ENCODE measurements at regions not wholly inside any gene's neighbourhood (a gene's known extent, or its start where the extent isn't known, plus 50 kb on each side); places are given as distances from the start of the nearest gene placed in this dataset.
A peak's percentile ranks its signal among the peaks of the same experiment; 100 is the strongest.

DNA sequence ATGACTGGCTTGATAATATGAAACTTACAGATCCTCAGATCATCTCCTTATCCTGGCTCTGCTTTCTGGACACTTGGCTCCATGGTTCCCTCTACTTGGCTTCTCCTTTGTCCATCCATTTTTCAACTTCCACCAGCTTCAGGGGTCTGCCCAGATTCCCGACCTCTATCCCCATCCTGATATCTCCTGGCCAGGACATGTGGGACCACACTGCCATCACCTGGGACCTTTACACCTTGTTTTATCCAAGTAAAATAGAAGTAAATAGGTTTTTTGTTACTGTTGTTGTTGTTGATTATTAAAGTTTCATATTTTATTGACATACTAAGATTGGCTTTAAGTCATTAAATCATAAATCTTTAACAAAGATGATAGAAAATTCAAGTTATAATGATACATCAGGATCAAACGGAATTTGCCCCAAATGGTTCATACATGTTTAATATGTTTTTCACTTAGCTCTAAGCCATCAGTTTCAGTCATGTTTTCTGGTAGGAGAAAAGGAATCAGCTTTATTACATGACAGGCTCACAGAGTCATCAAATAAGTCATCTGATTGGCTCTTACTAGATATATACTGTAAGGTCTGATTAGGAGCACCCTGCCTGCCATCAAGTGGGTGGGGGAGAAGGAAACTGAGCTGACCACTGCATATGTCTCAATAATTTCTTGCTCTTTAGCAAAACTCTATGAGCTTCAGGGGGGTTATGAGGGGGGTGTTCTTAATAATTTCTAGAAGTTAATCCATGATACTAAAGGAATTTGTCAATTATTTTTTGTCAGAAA, 111.5 kb upstream of the AHR start:
- TF ChIP-seq CTCF (conservative IDR thresholded peaks at IDR 0.05), result no peak
- no peak overlapping the region for H3K14ac ChIP-seq (ENCODE audit: insufficient read depth, low read length)
- H3K4ac ChIP-seq (ENCODE audit: low read depth, low read length), result no peak overlapping the region
- no peak overlapping the region for H4K91ac ChIP-seq (ENCODE audit: insufficient read length, low read depth, low read length)
- peak overlapping the region in 2 of 3 experiments; percentile 7 to 19; a peak in 3 of 7 replicates for H3K27ac Mint-ChIP-seq
- H3K56ac ChIP-seq (ENCODE audit: insufficient read length, low read depth, low read length), result no peak overlapping the region
- H3K9me3 Mint-ChIP-seq, result no peaks in the 10 kb centered on the region
- H4K8ac ChIP-seq (replicated peaks; ENCODE audit: insufficient read length, low read depth, low read length), result no peak overlapping the region
- no peak overlapping the region for H2BK15ac ChIP-seq (ENCODE audit: low read depth, low read length)
- DNase-seq, result no peak
- H3K23ac ChIP-seq (ENCODE audit: insufficient read length, low read depth, low read length), result no peak overlapping the region
- H2AFZ ChIP-seq (ENCODE audit: low read length), result no peak overlapping the region
- no peaks in the 10 kb centered on the region for H3K23me2 ChIP-seq (ENCODE audit: insufficient read length, low read depth, low read length, poor library complexity, severe bottlenecking)
- H3K4me1 ChIP-seq (ENCODE audit: insufficient read depth, low read length), result no peaks in the 10 kb centered on the region
- no peaks in the 10 kb centered on the region for H3K9me3 ChIP-seq (ENCODE audit: control insufficient read depth, low read depth, low read length)
- H4K20me1 ChIP-seq (ENCODE audit: control insufficient read depth, insufficient read depth, insufficient read length), result no peaks in the 10 kb centered on the region
- H3K36me3 Mint-ChIP-seq (ENCODE audit: insufficient read depth in 1 of 3, low read depth in 3 of 3), result no peaks in the 10 kb centered on the region
- H3K27ac ChIP-seq (ENCODE audit: insufficient read length, low read depth, low read length), result no peak overlapping the region
- H3K4me2 ChIP-seq (ENCODE audit: insufficient read depth, insufficient read length, low read length), result no peak overlapping the region
- H3K79me1 ChIP-seq (ENCODE audit: insufficient read depth, low read depth, low read length, poor library complexity, severe bottlenecking), result no peaks in the 10 kb centered on the region
- WGBS (ENCODE audit: extremely low coverage, insufficient read length, low lambda C conversion rate), result no CpG with 5 or more reads among the region's 2 CpGs
- no peak overlapping the region for H3K9ac ChIP-seq (ENCODE audit: extremely low read depth, insufficient read length, low read length)
- no peak overlapping the region for H3K4me3 Mint-ChIP-seq
- H3K18ac ChIP-seq (ENCODE audit: insufficient read length, low read depth, low read length), result no peak overlapping the region
- H3K79me2 ChIP-seq (ENCODE audit: insufficient read depth, low read length), result no peaks in the 10 kb centered on the region
- H3K4me1 Mint-ChIP-seq, result no peaks in the 10 kb centered on the region
- H2BK120ac ChIP-seq (ENCODE audit: low read depth, low read length, poor library complexity, severe bottlenecking), result no peak overlapping the region
- H3T11ph ChIP-seq (ENCODE audit: low read length), result no peak overlapping the region
- no peak overlapping the region for H4K5ac ChIP-seq (ENCODE audit: insufficient read length, low read depth, low read length)
- H3K27me3 ChIP-seq (ENCODE audit: insufficient read depth, low read length), result no peaks in the 10 kb centered on the region
- no peak overlapping the region for H2BK12ac ChIP-seq (ENCODE audit: insufficient read length, low read depth, low read length)
- H3K27me3 Mint-ChIP-seq (ENCODE audit: low read depth), result no peaks in the 10 kb centered on the region; the same call in 1 of the 2 replicates
- H2BK5ac ChIP-seq (ENCODE audit: insufficient read length, low read length), result no peak overlapping the region
- no peak overlapping the region for H2BK20ac ChIP-seq (ENCODE audit: low read depth, low read length, poor library complexity, severe bottlenecking)
- H2AK5ac ChIP-seq (ENCODE audit: insufficient read length, low read length), result no peak overlapping the region
